ENCODE measurements at regions not wholly inside any gene's neighbourhood (a gene's known extent, or its start where the extent isn't known, plus 50 kb on each side); places are given as distances from the start of the nearest gene placed in this dataset.
"Not testable (repeated sequence)": the region's sequence is repeated elsewhere in the genome, so short reads cannot be mapped to it uniquely, and the experiment has no call there.

GRCh38 chr4:116005037-116005805 lies 891.8 kb upstream of the NDST4 start:
- peaks cover 6% of the 10 kb centered on the region for H3K4me1 Mint-ChIP-seq
- POLR2A ChIA-PET: no interaction called here
- DNase-seq: no peak
- peak overlapping the region; percentile 28 for H3K27ac Mint-ChIP-seq
- no peak overlapping the region for H3K4me3 Mint-ChIP-seq
- no peaks in the 10 kb centered on the region for H3K36me3 Mint-ChIP-seq (ENCODE audit: low read depth)
- CTCF ChIA-PET: no interaction called here
- H3K9me3 Mint-ChIP-seq: no peaks in the 10 kb centered on the region
- H3K27me3 Mint-ChIP-seq: no peaks in the 10 kb centered on the region

- CTCF ChIA-PET: no interaction called here
- H3K4me3 Mint-ChIP-seq: no peak overlapping the region
- no peak for DNase-seq
- POLR2A ChIA-PET: no interaction called here
- no peaks in the 10 kb centered on the region for H3K27me3 Mint-ChIP-seq
- no peaks in the 10 kb centered on the region for H3K36me3 Mint-ChIP-seq (ENCODE audit: low read depth)
- H3K27ac Mint-ChIP-seq: no peak overlapping the region
- peaks cover 2% of the 10 kb centered on the region for H3K9me3 Mint-ChIP-seq
- peaks cover 6% of the 10 kb centered on the region for H3K4me1 Mint-ChIP-seq
These were observed 887.9 kb upstream of the NDST4 start for GRCh38 chr4:116001291-116001690.

GRCh38 chr4:115986573-115986972 lies 873.2 kb upstream of the NDST4 start:
- H3K4me1 Mint-ChIP-seq: no peaks in the 10 kb centered on the region
- peaks cover 2% of the 10 kb centered on the region for H3K9me3 Mint-ChIP-seq
- no peak overlapping the region for H3K4me3 Mint-ChIP-seq
- DNase-seq: no peak
- H3K36me3 Mint-ChIP-seq (ENCODE audit: low read depth): no peaks in the 10 kb centered on the region
- no peaks in the 10 kb centered on the region for H3K27me3 Mint-ChIP-seq
- ChIA-PET CTCF (no interaction called here), POLR2A (no interaction called here)
- H3K27ac Mint-ChIP-seq: no peak overlapping the region

- CTCF ChIA-PET; H3K27ac Mint-ChIP-seq; H3K9me3 Mint-ChIP-seq; H3K4me3 Mint-ChIP-seq; POLR2A ChIA-PET; H3K36me3 Mint-ChIP-seq (ENCODE audit: low read depth); H3K27me3 Mint-ChIP-seq; DNase-seq; H3K4me1 Mint-ChIP-seq: not testable (repeated sequence)
These were observed 862.1 kb upstream of the NDST4 start for GRCh38 chr4:115975421-115976001.

- ChIA-PET CTCF (no interaction called here), POLR2A (no interaction called here)
- no peaks in the 10 kb centered on the region for H3K9me3 Mint-ChIP-seq
- no peaks in the 10 kb centered on the region for H3K27me3 Mint-ChIP-seq
- DNase-seq: no peak
- no peak overlapping the region for H3K4me3 Mint-ChIP-seq
- H3K27ac Mint-ChIP-seq: no peak overlapping the region
- H3K4me1 Mint-ChIP-seq: no peaks in the 10 kb centered on the region
- no peaks in the 10 kb centered on the region for H3K36me3 Mint-ChIP-seq (ENCODE audit: low read depth)
These were observed 860.3 kb upstream of the NDST4 start for GRCh38 chr4:115973768-115974167.

- H3K27ac Mint-ChIP-seq: no peak overlapping the region
- H3K27me3 Mint-ChIP-seq: no peaks in the 10 kb centered on the region
- DNase-seq: no peak
- no peak overlapping the region for H3K4me3 Mint-ChIP-seq
- no peaks in the 10 kb centered on the region for H3K9me3 Mint-ChIP-seq
- H3K4me1 Mint-ChIP-seq: no peaks in the 10 kb centered on the region
- no peaks in the 10 kb centered on the region for H3K36me3 Mint-ChIP-seq (ENCODE audit: low read depth)
- CTCF ChIA-PET: interaction anchor here (0.5 kb wide), 1 partner anchor 19 kb away, joined by 3 read pairs; no protein-coding TSS in a partner anchor
- POLR2A ChIA-PET: no interaction called here
These were observed 859.5 kb upstream of the NDST4 start for GRCh38 chr4:115972967-115973366.

- ChIA-PET POLR2A (no interaction called here), CTCF (no interaction called here)
- no peaks in the 10 kb centered on the region for H3K36me3 Mint-ChIP-seq (ENCODE audit: low read depth)
- H3K4me1 Mint-ChIP-seq: no peaks in the 10 kb centered on the region
- no peak overlapping the region for H3K27ac Mint-ChIP-seq
- no peaks in the 10 kb centered on the region for H3K27me3 Mint-ChIP-seq
- no peaks in the 10 kb centered on the region for H3K9me3 Mint-ChIP-seq
- no peak overlapping the region for H3K4me3 Mint-ChIP-seq
- DNase-seq: no peak
These were observed 857.4 kb upstream of the NDST4 start for GRCh38 chr4:115970859-115971258.

- Mint-ChIP-seq H3K9me3 (no peaks in the 10 kb centered on the region), H3K27me3 (no peaks in the 10 kb centered on the region), H3K36me3 (ENCODE audit: low read depth) (no peaks in the 10 kb centered on the region), H3K4me1 (no peaks in the 10 kb centered on the region), H3K27ac (no peak overlapping the region), H3K4me3 (no peak overlapping the region)
- POLR2A ChIA-PET: no interaction called here
- CTCF ChIA-PET: no interaction called here
- no peak for DNase-seq
These were observed 856.3 kb upstream of the NDST4 start for GRCh38 chr4:115969756-115970155.

- Mint-ChIP-seq H3K9me3 (no peaks in the 10 kb centered on the region), H3K27ac (no peak overlapping the region), H3K36me3 (ENCODE audit: low read depth) (no peaks in the 10 kb centered on the region), H3K4me1 (no peaks in the 10 kb centered on the region), H3K4me3 (no peak overlapping the region), H3K27me3 (no peaks in the 10 kb centered on the region)
- POLR2A ChIA-PET: no interaction called here
- CTCF ChIA-PET: no interaction called here
- DNase-seq: no peak
These were observed 852.2 kb upstream of the NDST4 start for GRCh38 chr4:115965588-115965987.

- DNase-seq; H3K27ac Mint-ChIP-seq; H3K27me3 Mint-ChIP-seq; H3K36me3 Mint-ChIP-seq (ENCODE audit: low read depth); CTCF ChIA-PET; H3K4me1 Mint-ChIP-seq; H3K9me3 Mint-ChIP-seq; H3K4me3 Mint-ChIP-seq; POLR2A ChIA-PET: not testable (repeated sequence)
These were observed 842.8 kb upstream of the NDST4 start for GRCh38 chr4:115956054-115956796.

- Mint-ChIP-seq H3K4me1 (peaks cover 5% of the 10 kb centered on the region), H3K27me3 (no peaks in the 10 kb centered on the region), H3K36me3 (ENCODE audit: low read depth) (no peaks in the 10 kb centered on the region), H3K9me3 (peaks cover 3% of the 10 kb centered on the region), H3K27ac (no peak overlapping the region), H3K4me3 (no peak overlapping the region)
- POLR2A ChIA-PET: no interaction called here
- DNase-seq: no peak
- CTCF ChIA-PET: no interaction called here
These were observed 837.4 kb upstream of the NDST4 start for GRCh38 chr4:115950806-115951205.

- DNase-seq; H3K27ac Mint-ChIP-seq; H3K9me3 Mint-ChIP-seq; H3K27me3 Mint-ChIP-seq; H3K4me1 Mint-ChIP-seq; POLR2A ChIA-PET; H3K36me3 Mint-ChIP-seq (ENCODE audit: low read depth); H3K4me3 Mint-ChIP-seq: not testable (repeated sequence)
- CTCF ChIA-PET: interaction anchor here (0.6 kb wide), 1 partner anchor 23 kb away, joined by 3 read pairs; no protein-coding TSS in a partner anchor
These were observed 836.7 kb upstream of the NDST4 start for GRCh38 chr4:115949974-115950743.

- Mint-ChIP-seq H3K9me3 (no peaks in the 10 kb centered on the region), H3K4me1 (peaks cover 3% of the 10 kb centered on the region), H3K4me3 (no peak overlapping the region), H3K27ac (no peak overlapping the region), H3K27me3 (no peaks in the 10 kb centered on the region), H3K36me3 (ENCODE audit: low read depth) (no peaks in the 10 kb centered on the region)
- DNase-seq: no peak
- POLR2A ChIA-PET: no interaction called here
- CTCF ChIA-PET: no interaction called here
These were observed 831.6 kb upstream of the NDST4 start for GRCh38 chr4:115945026-115945425.
